Pancreas (tissue), 10 donors: ENCODE measurements at regions not wholly inside any gene's neighbourhood (a gene's known extent, or its start where the extent isn't known, plus 50 kb on each side); places are given as distances from the start of the nearest gene placed in this dataset.

ENCODE experiments used
- ATAC-seq, 4 donors: fragments of 200-7000 bp; cut with Tn5 transposase; one replicate each; pipeline versions ENCODE4 v1.8.0 to v1.9.1; 2020; ENCODE audit warnings: mild to moderate bottlenecking in 4 of 4, moderate library complexity in 4 of 4
- DNase-seq, 6 donors: peaks; one replicate each; pipeline ENCODE4 v3.0.0-alpha.2; 2020
- FAIRE-seq: peaks from 2 replicates; lab custom pipeline; 2012; peaks lifted over from hg19 to GRCh38; lab: Jason Lieb, UNC
- H3K27ac ChIP-seq, 4 donors: fragments of 200-600 bp; sonication (generic); 1 replicate in 3 of 4; 2 replicates in 1 of 4; pipeline versions ENCODE4 v1.5.0 to v1.8.0; 2020
- H3K27me3 ChIP-seq, 4 donors: fragments of 200-600 bp; one replicate each; pipeline ENCODE4 v1.8.0; 2021
- H3K36me3 ChIP-seq, 3 donors: fragments of 200-600 bp; sonication (generic) in 1 of 3; one replicate each; pipeline versions ENCODE4 v1.5.0 to v1.8.0; 2020 to 2021
- H3K4me1 ChIP-seq, 3 donors: fragments of 200-600 bp; one replicate each; pipeline ENCODE4 v1.8.0; 2021
- H3K4me3 ChIP-seq, 4 donors: fragments of 200-600 bp; sonication (generic) in 2 of 4; one replicate each; pipeline versions ENCODE4 v1.5.0 to v1.8.0; 2020 to 2021
- H3K9me3 ChIP-seq, 4 donors: fragments of 200-600 bp; one replicate each; pipeline ENCODE4 v1.8.0; 2021
- WGBS, 2 donors: extraction: QIAGEN DNeasy Blood & Tissue Kit; methylation state at CpG; one replicate each; pipeline ENCODE4 v1.1.7; 2013; 5-methylcytosine and 5-hydroxymethylcytosine counted together
- intact Hi-C, 3 donors: fragments of 100-400 bp; cut with DNase I; formaldehyde crosslinking; loops; one replicate each; pipeline versions ENCODE4 v1.11.1 to v1.14.2; 2022
- TF ChIP-seq, protein P1 (sequence below), 4 donors: fragments of 200-600 bp; sonication (generic) in 3 of 4; IDR thresholded peaks; one replicate each; pipeline versions ENCODE4 v1.5.0 to v1.8.0; 2021; ENCODE audit warnings: antibody characterized with exemption in 4 of 4
- donor health status: healthy with polysubstance abuse.
- donor health status: DM: no; HTN: no; CAD: no; lungs with moderate emphysema.
- donor health status: DM: no; HTN: no; CAD: no.
- donor health status: control.
- donor health status: control.
- donor health status: Bipolar disorder and iron deficiency.
- donor health status: DM: yes; HTN: yes; CAD: no.
- donor health status: DM: no; HTN: no; CAD: no.
- donor health status: DM: no; HTN: no; CAD: no.
- donor health status: DM: yes; HTN: yes; CAD: no.

DNA sequence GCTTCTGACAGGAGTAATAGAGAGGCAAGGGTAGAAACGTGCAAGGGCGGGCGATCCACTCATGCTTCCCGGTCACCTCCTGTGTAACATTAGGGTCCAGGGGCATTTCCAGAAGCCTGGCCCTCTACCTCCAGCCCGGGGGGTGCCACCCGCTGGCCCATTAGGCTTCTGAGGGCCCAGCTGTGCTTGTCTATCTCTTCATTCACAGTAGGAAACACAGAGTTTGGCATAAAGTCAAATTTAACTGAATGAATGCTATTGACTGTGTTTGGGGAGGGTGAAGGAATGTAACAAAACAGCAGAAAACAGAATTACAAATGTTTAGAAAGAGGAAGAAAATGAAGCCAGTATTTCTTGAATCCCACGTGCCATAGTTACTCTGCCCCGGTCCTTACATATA lies 112.4 kb upstream of the SLC66A3 start:
- DNase-seq (no peak), ATAC-seq (no peak), FAIRE-seq (no peak)
- H3K27ac ChIP-seq: no peak overlapping the region
- H3K9me3 ChIP-seq: no peaks in the 10 kb centered on the region
- 88 to 93% methylated on average over 8 of the region's 8 CpGs for WGBS, 2 donors
- no peaks in the 10 kb centered on the region for H3K36me3 ChIP-seq
- H3K27me3 ChIP-seq: no peaks in the 10 kb centered on the region
- no peak overlapping the region for H3K4me3 ChIP-seq
- TF ChIP-seq, protein P1, sequence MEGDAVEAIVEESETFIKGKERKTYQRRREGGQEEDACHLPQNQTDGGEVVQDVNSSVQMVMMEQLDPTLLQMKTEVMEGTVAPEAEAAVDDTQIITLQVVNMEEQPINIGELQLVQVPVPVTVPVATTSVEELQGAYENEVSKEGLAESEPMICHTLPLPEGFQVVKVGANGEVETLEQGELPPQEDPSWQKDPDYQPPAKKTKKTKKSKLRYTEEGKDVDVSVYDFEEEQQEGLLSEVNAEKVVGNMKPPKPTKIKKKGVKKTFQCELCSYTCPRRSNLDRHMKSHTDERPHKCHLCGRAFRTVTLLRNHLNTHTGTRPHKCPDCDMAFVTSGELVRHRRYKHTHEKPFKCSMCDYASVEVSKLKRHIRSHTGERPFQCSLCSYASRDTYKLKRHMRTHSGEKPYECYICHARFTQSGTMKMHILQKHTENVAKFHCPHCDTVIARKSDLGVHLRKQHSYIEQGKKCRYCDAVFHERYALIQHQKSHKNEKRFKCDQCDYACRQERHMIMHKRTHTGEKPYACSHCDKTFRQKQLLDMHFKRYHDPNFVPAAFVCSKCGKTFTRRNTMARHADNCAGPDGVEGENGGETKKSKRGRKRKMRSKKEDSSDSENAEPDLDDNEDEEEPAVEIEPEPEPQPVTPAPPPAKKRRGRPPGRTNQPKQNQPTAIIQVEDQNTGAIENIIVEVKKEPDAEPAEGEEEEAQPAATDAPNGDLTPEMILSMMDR (IDR thresholded peaks at IDR 0.05): no peak
- intact Hi-C loops: no loop called here
- H3K4me1 ChIP-seq: no peaks in the 10 kb centered on the region

DNA sequence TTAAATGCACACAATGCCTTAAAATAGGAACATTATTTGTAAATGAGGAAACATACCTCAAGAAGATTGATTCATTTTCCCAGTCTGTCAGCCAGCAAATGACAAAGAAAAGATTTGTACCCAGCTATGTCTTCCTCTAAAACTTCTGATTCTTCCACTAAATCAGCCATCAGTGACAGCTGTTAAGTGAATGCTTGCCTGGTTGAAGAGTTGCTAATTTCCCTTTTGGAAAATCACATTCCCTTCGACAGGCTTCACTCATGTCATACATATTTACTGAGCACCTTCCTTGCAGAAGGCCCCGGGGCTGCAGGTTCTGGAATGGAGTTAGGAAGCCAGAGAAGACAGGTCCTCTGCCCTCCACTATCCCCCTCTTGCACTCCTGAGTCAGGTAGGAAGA lies 112.0 kb upstream of the SLC66A3 start:
- Histone ChIP-seq H3K27ac (no peak overlapping the region), H3K27me3 (no peaks in the 10 kb centered on the region), H3K36me3 (no peaks in the 10 kb centered on the region), H3K9me3 (no peaks in the 10 kb centered on the region), H3K4me1 (no peaks in the 10 kb centered on the region), H3K4me3 (no peak overlapping the region)
- DNase-seq (no peak), FAIRE-seq (no peak), ATAC-seq (no peak)
- intact Hi-C loops: no loop called here
- 73 to 78% methylated on average over 2 of the region's 2 CpGs for WGBS, 2 donors
- TF ChIP-seq, protein P1 (IDR thresholded peaks at IDR 0.05): no peak

DNA sequence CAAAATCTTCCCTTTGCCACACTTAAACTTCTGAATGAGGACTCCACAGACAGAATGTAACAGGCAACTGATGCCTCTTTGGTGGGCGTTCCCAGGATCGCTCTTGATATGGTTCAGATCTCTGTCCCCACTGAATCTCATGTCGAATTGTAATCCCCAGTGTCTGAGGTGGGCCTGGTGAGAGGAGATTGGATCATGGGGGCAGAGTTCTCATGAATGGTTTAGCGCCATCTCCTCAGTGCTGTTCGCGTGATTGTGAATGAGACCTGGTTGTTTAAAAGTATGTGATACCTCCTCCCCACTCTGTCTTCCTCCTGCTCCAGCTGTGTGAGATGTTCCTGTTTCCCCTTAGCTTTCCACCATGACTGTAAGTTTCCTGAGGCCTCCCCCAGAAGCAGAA lies 111.1 kb upstream of the SLC66A3 start:
- intact Hi-C loops: no loop called here
- WGBS, 2 donors: 80 to 94% methylated on average over 6 of the region's 6 CpGs
- Histone ChIP-seq H3K27ac (no peak overlapping the region), H3K4me3 (no peak overlapping the region), H3K4me1 (no peaks in the 10 kb centered on the region), H3K27me3 (no peaks in the 10 kb centered on the region), H3K36me3 (no peaks in the 10 kb centered on the region), H3K9me3 (no peaks in the 10 kb centered on the region)
- TF ChIP-seq, protein P1 (IDR thresholded peaks at IDR 0.05): no peak
- ATAC-seq: no peak
- FAIRE-seq: no peak
- DNase-seq: no peak

DNA sequence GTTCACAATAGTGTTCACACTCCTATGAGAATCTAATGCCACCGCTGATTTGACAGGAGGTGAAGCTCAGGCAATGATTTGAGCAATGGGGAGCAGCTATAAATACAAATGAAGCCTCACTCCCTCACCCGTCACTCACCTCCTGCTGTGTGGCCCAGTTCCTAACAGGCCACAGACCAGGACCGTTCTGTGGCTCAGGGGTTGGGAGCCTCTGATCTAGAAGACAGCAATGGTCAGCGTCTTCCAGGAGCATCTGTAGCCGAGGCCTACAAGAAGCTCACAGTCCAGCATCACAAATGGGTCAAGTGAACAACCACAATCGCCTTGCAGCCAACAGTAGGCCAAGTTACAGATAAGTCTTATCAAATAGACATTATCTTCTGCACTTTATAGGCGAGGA lies 110.0 kb upstream of the SLC66A3 start:
- no peak for ATAC-seq

DNA sequence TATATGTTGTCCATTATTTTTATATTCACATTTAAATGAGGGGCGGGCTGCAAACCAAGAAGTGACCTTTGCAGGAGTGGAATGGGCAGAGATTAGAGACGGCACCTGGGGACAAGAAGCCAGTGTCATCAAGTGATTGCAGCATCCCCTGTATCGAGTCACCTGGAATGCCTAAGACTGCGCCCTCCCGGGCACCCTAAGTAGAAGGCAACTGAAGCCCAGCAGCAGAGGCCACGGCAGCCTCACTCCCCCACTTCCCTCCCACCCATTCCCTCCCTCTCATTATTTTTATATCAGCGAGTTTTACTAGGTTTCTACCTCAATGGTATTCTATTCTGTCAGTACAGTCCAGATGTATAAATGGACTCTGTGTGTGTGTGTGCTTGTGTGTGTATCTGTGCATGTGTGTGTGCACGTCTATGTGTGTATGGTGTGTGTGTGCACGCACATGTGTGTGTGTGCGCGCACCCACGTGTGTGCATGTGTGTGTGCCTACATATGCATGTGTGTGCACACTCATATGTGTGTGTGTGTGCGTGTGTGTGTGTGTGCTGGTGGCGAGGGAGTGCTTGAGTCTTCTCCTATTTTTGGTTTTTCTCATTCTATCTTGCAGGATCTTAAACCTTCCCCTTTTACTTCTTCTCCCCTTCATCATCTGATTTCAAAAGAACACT lies 106.8 kb upstream of the SLC66A3 start:
- H3K4me3 ChIP-seq: no peak overlapping the region
- no peaks in the 10 kb centered on the region for H3K4me1 ChIP-seq
- DNase-seq (no peak), ATAC-seq (no peak), FAIRE-seq (no peak)
- TF ChIP-seq, protein P1 (IDR thresholded peaks at IDR 0.05): no peak
- H3K36me3 ChIP-seq: no peaks in the 10 kb centered on the region
- H3K9me3 ChIP-seq: no peaks in the 10 kb centered on the region
- H3K27ac ChIP-seq: no peak overlapping the region
- intact Hi-C loops: no loop called here
- H3K27me3 ChIP-seq: no peaks in the 10 kb centered on the region
- 93 to 94% methylated on average over 14 of the region's 14 CpGs for WGBS, 2 donors

More for the DNA sequence above, 110.0 kb upstream of the SLC66A3 start:
- TF ChIP-seq, protein P1 (IDR thresholded peaks at IDR 0.05): no peak
- 91 to 95% methylated on average over 7 of the region's 7 CpGs for WGBS, 2 donors
- DNase-seq: no peak
- Histone ChIP-seq H3K36me3 (no peaks in the 10 kb centered on the region), H3K27me3 (no peaks in the 10 kb centered on the region), H3K9me3 (no peaks in the 10 kb centered on the region), H3K4me1 (no peaks in the 10 kb centered on the region), H3K4me3 (no peak overlapping the region), H3K27ac (no peak overlapping the region)
- no peak for FAIRE-seq
- intact Hi-C loops: no loop called here
